Adrenal gland (tissue), 9 donors: ENCODE measurements at regions not wholly inside any gene's neighbourhood (a gene's known extent, or its start where the extent isn't known, plus 50 kb on each side); places are given as distances from the start of the nearest gene placed in this dataset.

ENCODE experiments used
- DNase-seq, 7 donors: peaks; one replicate each; pipeline ENCODE4 v3.0.0-alpha.2; 2019 to 2020
- H3K27ac ChIP-seq, 5 donors: fragments of 200-600 bp; sonication (generic) in 4 of 5; 1 replicate in 3 of 5; 2 replicates in 2 of 5; pipeline versions ENCODE4 v1.5.1 to v1.8.0; 2016 to 2020; ENCODE audit warnings: mild to moderate bottlenecking in 1 of 5
- H3K27me3 ChIP-seq: fragments of 200-600 bp; 2 replicates; pipeline ENCODE4 v1.8.0; 2021
- H3K36me3 ChIP-seq, 2 donors: fragments of 200-600 bp; replicated peaks in 1 of 2; 1 replicate in 1 of 2; 2 replicates in 1 of 2; pipeline versions ENCODE4 v1.5.1 to v1.8.0; 2018 to 2022
- H3K4me1 ChIP-seq, 2 donors: fragments of 200-600 bp; replicated peaks in 1 of 2; 1 replicate in 1 of 2; 2 replicates in 1 of 2; pipeline versions ENCODE4 v1.5.1 to v1.8.0; 2018 to 2021
- H3K4me3 ChIP-seq, 4 donors: fragments of 200-600 bp; sonication (generic) in 3 of 4; one replicate each; pipeline ENCODE4 v1.5.1; 2016 to 2018
- H3K9me3 ChIP-seq, 3 donors: fragments of 200-600 bp; sonication (generic) in 1 of 3; replicated peaks in 1 of 3; 1 replicate in 2 of 3; 2 replicates in 1 of 3; pipeline versions ENCODE4 v1.5.1 to v1.8.0; 2016 to 2021
- CTCF ChIP-seq, 6 experiments: fragments of 450-650 bp in 4 of 6; fragments of 200-600 bp in 2 of 6; sonication (generic) in 1 of 6; IDR thresholded peaks; 1 replicate in 5 of 6; 2 replicates in 1 of 6; pipeline versions ENCODE4 v1.5.1 to v1.8.0; 2016 to 2021; ENCODE audit warnings: antibody characterized with exemption in 6 of 6, mild to moderate bottlenecking in 2 of 6, moderate library complexity in 1 of 6
- POLR2A ChIP-seq, 2 donors: fragments of 450-650 bp; IDR thresholded peaks; one replicate each; pipeline ENCODE4 v1.6.1; 2017; ENCODE audit warnings: antibody characterized with exemption in 2 of 2, mild to moderate bottlenecking in 2 of 2, moderate library complexity in 1 of 2
- WGBS, 4 donors: extraction: QIAGEN DNeasy Blood & Tissue Kit in 2 of 4; methylation state at CpG; one replicate each; pipeline versions ENCODE4 v1.1.5 to v1.1.7; 2013 to 2017; 5-methylcytosine and 5-hydroxymethylcytosine counted together
- intact Hi-C, 2 donors: fragments of 100-400 bp; cut with DNase I; formaldehyde crosslinking; loops; one replicate each; pipeline versions ENCODE4 v1.14.1 to v1.15.0; 2022 to 2023
- donor health status: healthy with polysubstance abuse.
- donor health status: Bipolar disorder and iron deficiency.
- donor health status: DM: yes; HTN: yes; CAD: no.
- donor health status: DM: no; HTN: no; CAD: no.
- donor health status: DM: no; HTN: no; CAD: no.

GRCh38 chr3:148607491-148607890 is 90.2 kb upstream of the AGTR1 start:
- Histone ChIP-seq H3K9me3 (no peaks in the 10 kb centered on the region), H3K27ac (no peak overlapping the region), H3K27me3 (no peaks in the 10 kb centered on the region), H3K4me1 (no peaks in the 10 kb centered on the region), H3K36me3 (no peaks in the 10 kb centered on the region), H3K4me3 (no peak overlapping the region)
- 64 to 83% (median 82%) methylated on average over 1 of the region's 1 CpG for WGBS, 4 donors
- no peak for DNase-seq
- intact Hi-C loops: no loop called here
- no peak for TF ChIP-seq CTCF (IDR thresholded peaks at IDR 0.05)
- no peak for TF ChIP-seq POLR2A (IDR thresholded peaks at IDR 0.05)

GRCh38 chr3:148612278-148612677 is 85.4 kb upstream of the AGTR1 start:
- H3K9me3 ChIP-seq: no peaks in the 10 kb centered on the region
- WGBS, 4 donors: 35 to 59% (median 52%) methylated on average over 1 of the region's 1 CpG
- H3K4me3 ChIP-seq: no peak overlapping the region
- no peaks in the 10 kb centered on the region for H3K4me1 ChIP-seq
- TF ChIP-seq CTCF (IDR thresholded peaks at IDR 0.05) (no peak), POLR2A (IDR thresholded peaks at IDR 0.05) (no peak)
- intact Hi-C loops: no loop called here
- no peak for DNase-seq
- no peaks in the 10 kb centered on the region for H3K27me3 ChIP-seq
- no peak overlapping the region for H3K27ac ChIP-seq
- H3K36me3 ChIP-seq: no peaks in the 10 kb centered on the region

DNA sequence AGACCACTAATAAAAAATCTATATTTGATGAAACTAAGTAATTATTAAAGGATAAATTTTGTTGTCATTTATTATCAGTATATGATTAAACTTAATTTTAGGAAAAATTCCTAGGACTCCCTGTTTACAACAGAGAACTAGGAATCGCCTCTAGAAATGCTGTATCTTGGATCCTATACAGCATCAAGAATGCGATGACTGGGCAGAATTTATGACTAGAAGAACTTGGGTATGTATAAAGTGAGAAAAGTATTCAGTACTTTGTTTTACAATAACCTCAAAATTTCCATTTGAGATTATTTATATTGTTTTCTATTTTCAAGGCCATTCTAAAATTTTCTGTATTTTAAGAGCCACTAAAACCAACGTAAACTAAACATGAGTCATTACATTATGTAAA is 82.3 kb upstream of the AGTR1 start:
- 76 to 91% (median 83%) methylated on average over 3 of the region's 3 CpGs for WGBS, 4 donors
- Histone ChIP-seq H3K9me3 (no peaks in the 10 kb centered on the region), H3K36me3 (no peaks in the 10 kb centered on the region), H3K4me1 (no peaks in the 10 kb centered on the region), H3K27me3 (no peaks in the 10 kb centered on the region), H3K27ac (no peak overlapping the region), H3K4me3 (no peak overlapping the region)
- no peak for TF ChIP-seq CTCF (IDR thresholded peaks at IDR 0.05)
- no peak for TF ChIP-seq POLR2A (IDR thresholded peaks at IDR 0.05)
- intact Hi-C loops: no loop called here
- DNase-seq: no peak

DNA sequence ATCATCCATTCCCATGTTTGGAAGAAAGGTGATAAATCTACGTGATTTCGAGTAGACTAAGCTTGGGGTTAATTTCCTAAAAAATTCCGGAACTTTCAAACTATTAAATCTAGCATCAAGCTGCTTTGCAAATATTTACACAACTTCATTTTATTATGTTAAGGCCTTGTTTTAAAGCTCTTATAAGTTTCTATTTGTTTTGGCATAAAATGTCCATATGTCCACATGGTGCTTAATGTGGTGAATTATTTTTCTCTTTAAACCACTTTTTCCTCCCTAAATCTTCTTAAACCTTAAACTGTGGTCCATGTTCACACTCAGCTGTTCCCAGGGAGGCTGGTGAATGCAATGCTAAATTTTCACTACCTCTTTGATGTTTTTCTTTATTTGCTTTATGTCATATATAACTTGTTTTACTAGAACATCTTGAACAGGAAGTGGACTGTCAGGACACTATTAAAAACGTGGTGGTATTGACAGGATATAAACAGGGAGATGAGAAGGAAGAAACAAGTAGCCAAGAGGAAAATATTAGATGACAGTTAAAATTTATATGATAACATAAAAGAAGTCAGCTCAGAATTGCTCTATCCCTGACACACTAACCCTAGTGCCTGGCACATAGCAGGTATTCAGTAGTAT is 72.5 kb upstream of the AGTR1 start:
- Histone ChIP-seq H3K27ac (no peak overlapping the region), H3K27me3 (no peaks in the 10 kb centered on the region), H3K36me3 (no peaks in the 10 kb centered on the region), H3K4me3 (no peak overlapping the region), H3K4me1 (no peaks in the 10 kb centered on the region), H3K9me3 (peaks cover 0 to 3% (median 0%) of the 10 kb centered on the region in 3 donors)
- DNase-seq: no peak
- intact Hi-C loops: no loop called here
- 68 to 75% (median 71%) methylated on average over 4 of the region's 4 CpGs for WGBS, 4 donors
- TF ChIP-seq CTCF (IDR thresholded peaks at IDR 0.05) (no peak), POLR2A (IDR thresholded peaks at IDR 0.05) (no peak)
